Hepatocyte (in vitro differentiated cells): ENCODE measurements at regions not wholly inside any gene's neighbourhood (a gene's known extent, or its start where the extent isn't known, plus 50 kb on each side); places are given as distances from the start of the nearest gene placed in this dataset.

Experiments
- EZH2 ChIP-seq: fragments of 200-600 bp; sonication (generic); IDR thresholded peaks from 2 replicates; pipeline ENCODE4 v1.6.1; 2016; ENCODE audit warnings: antibody characterized with exemption, mild to moderate bottlenecking, borderline replicate concordance
- TF ChIP-seq, protein P1 (sequence below): fragments of 200-600 bp; sonication (generic); IDR thresholded peaks from 2 replicates; pipeline ENCODE4 v1.5.1; 2016; ENCODE audit warnings: antibody characterized with exemption, mild to moderate bottlenecking; ENCODE audit not compliant: poor library complexity

DNA sequence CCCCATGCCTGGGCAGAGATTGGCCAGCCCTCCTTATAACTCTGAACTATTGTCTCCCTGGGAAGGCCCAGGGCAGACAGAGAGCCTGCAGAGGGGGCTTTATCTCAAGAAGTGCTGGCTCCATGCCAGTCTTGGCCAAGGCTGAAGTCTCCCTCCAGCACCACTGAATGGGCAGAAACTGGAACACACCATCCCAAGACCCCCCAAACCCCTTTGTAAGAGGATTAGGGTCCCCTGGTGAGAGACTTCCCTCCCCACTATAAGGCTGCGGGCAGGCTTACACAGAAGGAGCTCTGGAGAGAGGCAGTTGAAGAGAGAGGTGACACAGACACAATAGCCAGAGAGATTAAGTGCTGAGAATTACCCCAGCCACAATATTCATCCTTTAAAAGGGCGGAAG lies 97.2 kb downstream of the NAV1 start:
- TF ChIP-seq, protein P1, sequence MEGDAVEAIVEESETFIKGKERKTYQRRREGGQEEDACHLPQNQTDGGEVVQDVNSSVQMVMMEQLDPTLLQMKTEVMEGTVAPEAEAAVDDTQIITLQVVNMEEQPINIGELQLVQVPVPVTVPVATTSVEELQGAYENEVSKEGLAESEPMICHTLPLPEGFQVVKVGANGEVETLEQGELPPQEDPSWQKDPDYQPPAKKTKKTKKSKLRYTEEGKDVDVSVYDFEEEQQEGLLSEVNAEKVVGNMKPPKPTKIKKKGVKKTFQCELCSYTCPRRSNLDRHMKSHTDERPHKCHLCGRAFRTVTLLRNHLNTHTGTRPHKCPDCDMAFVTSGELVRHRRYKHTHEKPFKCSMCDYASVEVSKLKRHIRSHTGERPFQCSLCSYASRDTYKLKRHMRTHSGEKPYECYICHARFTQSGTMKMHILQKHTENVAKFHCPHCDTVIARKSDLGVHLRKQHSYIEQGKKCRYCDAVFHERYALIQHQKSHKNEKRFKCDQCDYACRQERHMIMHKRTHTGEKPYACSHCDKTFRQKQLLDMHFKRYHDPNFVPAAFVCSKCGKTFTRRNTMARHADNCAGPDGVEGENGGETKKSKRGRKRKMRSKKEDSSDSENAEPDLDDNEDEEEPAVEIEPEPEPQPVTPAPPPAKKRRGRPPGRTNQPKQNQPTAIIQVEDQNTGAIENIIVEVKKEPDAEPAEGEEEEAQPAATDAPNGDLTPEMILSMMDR: no peak
- TF ChIP-seq EZH2: no peak
